ENCODE measurements at regions not wholly inside any gene's neighbourhood (a gene's known extent, or its start where the extent isn't known, plus 50 kb on each side); places are given as distances from the start of the nearest gene placed in this dataset.

GRCh38 chr12:91353266-91353665 is 170.6 kb upstream of the DCN start:
- no peak overlapping the region for H3K4me3 ChIP-seq (ENCODE audit: low read length)
- H3K36me3 ChIP-seq (ENCODE audit: control insufficient read depth, insufficient read depth, low read length, severe bottlenecking) = no peaks in the 10 kb centered on the region
- peaks cover 5% of the 10 kb centered on the region for H3K9me3 ChIP-seq (ENCODE audit: control insufficient read depth, low read length)
- DNase-seq (ENCODE audit: low read depth) = no peak
- H3K27me3 ChIP-seq (replicated peaks; ENCODE audit: control insufficient read depth, insufficient read depth, low read length) = no peaks in the 10 kb centered on the region
- no peak overlapping the region for H3K9ac ChIP-seq (ENCODE audit: low read length)
- peaks cover 13% of the 10 kb centered on the region for H3K4me1 ChIP-seq (ENCODE audit: control insufficient read depth, insufficient read depth, low read length)

DNA sequence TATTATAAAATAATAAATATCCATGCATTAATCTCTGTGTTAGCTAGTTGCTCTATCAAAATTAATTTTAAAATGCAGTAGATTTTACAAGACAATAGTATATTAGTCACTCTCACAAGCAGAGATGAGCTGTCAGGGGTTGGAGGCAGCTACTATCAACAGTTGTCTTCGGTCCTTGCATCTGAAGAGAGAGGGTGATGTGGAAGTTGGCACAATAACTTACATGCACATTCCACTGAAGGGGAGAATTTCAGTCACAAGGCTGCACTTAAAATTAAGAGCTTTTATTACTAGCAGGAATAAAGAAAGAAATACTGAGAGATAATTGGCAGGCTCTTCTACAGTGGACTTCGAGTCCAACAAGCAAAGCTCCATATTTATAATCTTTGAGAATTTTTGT is 166.9 kb upstream of the DCN start:
- DNase-seq (ENCODE audit: low read depth) = no peak

DNA sequence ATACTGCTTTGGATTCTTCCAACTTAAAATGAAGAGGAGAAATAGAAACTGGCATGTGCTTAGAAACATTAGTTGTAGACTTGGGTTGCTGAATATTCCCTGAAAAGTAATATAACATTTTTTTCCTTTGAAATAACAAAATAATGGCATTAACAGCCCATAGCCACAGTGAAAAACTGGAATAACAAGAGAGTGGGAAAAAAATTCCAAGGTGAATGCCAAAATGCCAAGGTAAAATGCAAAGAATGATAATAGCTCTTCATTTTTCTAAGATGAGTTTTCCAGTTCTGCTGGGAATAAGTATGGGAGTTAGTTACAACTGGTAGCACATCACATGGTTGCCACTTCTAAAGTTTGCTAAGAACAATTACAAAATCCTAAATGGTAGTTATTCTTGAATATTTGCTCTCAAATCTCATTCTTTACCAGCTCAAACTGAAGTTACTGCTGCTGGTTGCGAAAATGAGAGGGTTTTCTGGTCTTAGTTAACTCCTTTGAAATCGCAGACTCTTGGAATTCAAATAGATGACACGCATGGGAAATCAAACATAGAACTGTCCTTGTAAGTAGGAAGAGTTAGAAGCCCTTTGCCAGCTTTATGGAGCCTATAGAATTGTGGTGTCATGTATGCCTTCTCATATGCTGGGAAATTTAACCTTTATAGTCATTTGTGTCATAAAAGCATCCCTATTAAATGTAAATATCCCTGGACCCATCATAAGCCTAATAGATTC is 165.0 kb upstream of the DCN start:
- Histone ChIP-seq H3K9ac (ENCODE audit: low read length) (no peak overlapping the region), H3K9me3 (ENCODE audit: control insufficient read depth, low read length) (peaks cover 5% of the 10 kb centered on the region), H3K4me1 (ENCODE audit: control insufficient read depth, insufficient read depth, low read length) (peaks cover 17% of the 10 kb centered on the region), H3K4me3 (ENCODE audit: low read length) (no peak overlapping the region), H3K36me3 (ENCODE audit: control insufficient read depth, insufficient read depth, low read length, severe bottlenecking) (no peaks in the 10 kb centered on the region), H3K27me3 (replicated peaks; ENCODE audit: control insufficient read depth, insufficient read depth, low read length) (no peaks in the 10 kb centered on the region)
- peak; percentile 25 for DNase-seq (ENCODE audit: low read depth)

More for the DNA sequence above, 166.9 kb upstream of the DCN start:
- Histone ChIP-seq H3K27me3 (replicated peaks; ENCODE audit: control insufficient read depth, insufficient read depth, low read length) (no peaks in the 10 kb centered on the region), H3K36me3 (ENCODE audit: control insufficient read depth, insufficient read depth, low read length, severe bottlenecking) (no peaks in the 10 kb centered on the region), H3K4me1 (ENCODE audit: control insufficient read depth, insufficient read depth, low read length) (peaks cover 17% of the 10 kb centered on the region), H3K9me3 (ENCODE audit: control insufficient read depth, low read length) (peaks cover 5% of the 10 kb centered on the region), H3K9ac (ENCODE audit: low read length) (no peak overlapping the region), H3K4me3 (ENCODE audit: low read length) (no peak overlapping the region)

GRCh38 chr12:91346827-91347226 is 164.2 kb upstream of the DCN start:
- H3K4me1 ChIP-seq (ENCODE audit: control insufficient read depth, insufficient read depth, low read length) = peaks cover 17% of the 10 kb centered on the region
- H3K9me3 ChIP-seq (ENCODE audit: control insufficient read depth, low read length) = peaks cover 4% of the 10 kb centered on the region
- no peaks in the 10 kb centered on the region for H3K27me3 ChIP-seq (replicated peaks; ENCODE audit: control insufficient read depth, insufficient read depth, low read length)
- H3K4me3 ChIP-seq (ENCODE audit: low read length) = no peak overlapping the region
- no peak for DNase-seq (ENCODE audit: low read depth)
- no peak overlapping the region for H3K9ac ChIP-seq (ENCODE audit: low read length)
- no peaks in the 10 kb centered on the region for H3K36me3 ChIP-seq (ENCODE audit: control insufficient read depth, insufficient read depth, low read length, severe bottlenecking)

DNA sequence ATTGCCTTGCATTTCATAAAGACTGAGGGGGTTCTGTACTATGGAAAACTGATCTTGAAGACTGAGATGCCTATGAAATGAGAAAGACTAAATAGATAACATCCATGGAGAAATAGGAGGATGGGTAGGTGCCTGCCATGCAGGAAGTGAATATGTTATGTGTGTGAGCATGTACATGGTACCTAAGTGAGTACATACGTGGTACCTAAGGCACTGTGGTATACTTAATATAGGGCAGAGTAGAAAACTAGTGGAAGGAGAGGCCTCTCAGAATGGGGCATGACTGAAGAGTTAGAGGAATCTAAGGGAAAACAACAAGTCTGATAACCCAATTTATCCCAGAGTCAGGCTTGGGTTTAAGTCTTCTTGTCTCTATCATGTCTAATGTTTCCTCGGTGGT is 161.8 kb upstream of the DCN start:
- H3K27me3 ChIP-seq (replicated peaks; ENCODE audit: control insufficient read depth, insufficient read depth, low read length) = no peaks in the 10 kb centered on the region
- H3K9ac ChIP-seq (ENCODE audit: low read length) = no peak overlapping the region
- H3K9me3 ChIP-seq (ENCODE audit: control insufficient read depth, low read length) = no peaks in the 10 kb centered on the region
- no peak overlapping the region for H3K4me3 ChIP-seq (ENCODE audit: low read length)
- DNase-seq (ENCODE audit: low read depth) = no peak
- H3K4me1 ChIP-seq (ENCODE audit: control insufficient read depth, insufficient read depth, low read length) = peaks cover 12% of the 10 kb centered on the region
- H3K36me3 ChIP-seq (ENCODE audit: control insufficient read depth, insufficient read depth, low read length, severe bottlenecking) = no peaks in the 10 kb centered on the region

GRCh38 chr12:91343010-91343409 is 160.4 kb upstream of the DCN start:
- Histone ChIP-seq H3K4me3 (ENCODE audit: low read length) (no peak overlapping the region), H3K4me1 (ENCODE audit: control insufficient read depth, insufficient read depth, low read length) (peaks cover 7% of the 10 kb centered on the region), H3K9me3 (ENCODE audit: control insufficient read depth, low read length) (no peaks in the 10 kb centered on the region), H3K9ac (ENCODE audit: low read length) (no peak overlapping the region), H3K36me3 (ENCODE audit: control insufficient read depth, insufficient read depth, low read length, severe bottlenecking) (no peaks in the 10 kb centered on the region), H3K27me3 (replicated peaks; ENCODE audit: control insufficient read depth, insufficient read depth, low read length) (no peaks in the 10 kb centered on the region)
- DNase-seq (ENCODE audit: low read depth) = no peak

GRCh38 chr12:91339106-91339505 is 156.5 kb upstream of the DCN start:
- Histone ChIP-seq H3K36me3 (ENCODE audit: control insufficient read depth, insufficient read depth, low read length, severe bottlenecking) (no peaks in the 10 kb centered on the region), H3K4me3 (ENCODE audit: low read length) (no peak overlapping the region), H3K9ac (ENCODE audit: low read length) (no peak overlapping the region), H3K4me1 (ENCODE audit: control insufficient read depth, insufficient read depth, low read length) (peaks cover 10% of the 10 kb centered on the region), H3K27me3 (replicated peaks; ENCODE audit: control insufficient read depth, insufficient read depth, low read length) (no peaks in the 10 kb centered on the region), H3K9me3 (ENCODE audit: control insufficient read depth, low read length) (no peaks in the 10 kb centered on the region)
- no peak for DNase-seq (ENCODE audit: low read depth)

GRCh38 chr12:91335699-91336098 is 153.1 kb upstream of the DCN start:
- H3K4me1 ChIP-seq (ENCODE audit: control insufficient read depth, insufficient read depth, low read length) = peaks cover 10% of the 10 kb centered on the region

DNA sequence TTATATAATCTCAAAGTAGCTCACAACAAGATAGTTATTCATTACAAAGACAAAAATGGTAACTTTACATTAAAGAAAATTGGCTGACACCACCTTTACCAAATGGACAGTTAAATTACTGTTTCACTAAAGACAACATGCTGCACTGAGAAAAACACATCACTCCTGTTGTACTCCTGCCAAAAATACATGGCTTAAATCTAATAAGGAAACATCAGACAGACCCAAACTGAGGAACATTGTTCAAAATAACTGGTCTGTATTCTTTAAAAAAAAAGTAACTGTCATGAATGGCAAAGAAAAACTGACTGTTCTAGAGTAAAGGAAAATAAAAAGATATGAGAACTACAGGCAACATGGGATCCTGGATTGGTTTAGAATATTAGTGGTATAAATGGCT is 151.3 kb upstream of the DCN start:
- Histone ChIP-seq H3K9ac (ENCODE audit: low read length) (no peak overlapping the region), H3K9me3 (ENCODE audit: control insufficient read depth, low read length) (no peaks in the 10 kb centered on the region), H3K4me1 (ENCODE audit: control insufficient read depth, insufficient read depth, low read length) (peaks cover 10% of the 10 kb centered on the region), H3K4me3 (ENCODE audit: low read length) (no peak overlapping the region), H3K27me3 (replicated peaks; ENCODE audit: control insufficient read depth, insufficient read depth, low read length) (no peaks in the 10 kb centered on the region), H3K36me3 (ENCODE audit: control insufficient read depth, insufficient read depth, low read length, severe bottlenecking) (no peaks in the 10 kb centered on the region)
- no peak for DNase-seq (ENCODE audit: low read depth)

More at GRCh38 chr12:91335699-91336098, 153.1 kb upstream of the DCN start:
- Histone ChIP-seq H3K4me3 (ENCODE audit: low read length) (no peak overlapping the region), H3K27me3 (replicated peaks; ENCODE audit: control insufficient read depth, insufficient read depth, low read length) (no peaks in the 10 kb centered on the region), H3K9me3 (ENCODE audit: control insufficient read depth, low read length) (no peaks in the 10 kb centered on the region), H3K36me3 (ENCODE audit: control insufficient read depth, insufficient read depth, low read length, severe bottlenecking) (no peaks in the 10 kb centered on the region), H3K9ac (ENCODE audit: low read length) (no peak overlapping the region)
- peak; percentile 37 for DNase-seq (ENCODE audit: low read depth)

DNA sequence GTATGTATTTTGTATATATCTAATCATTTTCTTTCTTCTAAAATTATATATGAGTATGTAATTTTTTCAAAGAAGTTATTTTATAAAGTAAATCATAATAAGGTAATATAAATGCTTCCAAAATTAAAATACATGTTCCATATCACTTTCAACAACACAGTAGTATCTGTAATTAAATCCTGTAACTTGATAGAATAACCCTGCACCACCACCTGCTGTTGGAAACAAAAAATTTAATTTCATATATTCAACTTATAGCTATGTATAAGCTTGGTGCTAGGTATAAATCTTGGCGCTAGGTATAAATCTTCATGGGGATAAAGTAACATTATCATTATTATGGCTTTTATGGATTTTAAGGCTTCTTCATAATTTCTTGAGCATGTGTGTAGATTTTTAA is 149.7 kb upstream of the DCN start:
- Histone ChIP-seq H3K4me1 (ENCODE audit: control insufficient read depth, insufficient read depth, low read length) (peaks cover 22% of the 10 kb centered on the region), H3K9me3 (ENCODE audit: control insufficient read depth, low read length) (no peaks in the 10 kb centered on the region), H3K9ac (ENCODE audit: low read length) (no peak overlapping the region), H3K4me3 (ENCODE audit: low read length) (no peak overlapping the region), H3K36me3 (ENCODE audit: control insufficient read depth, insufficient read depth, low read length, severe bottlenecking) (no peaks in the 10 kb centered on the region), H3K27me3 (replicated peaks; ENCODE audit: control insufficient read depth, insufficient read depth, low read length) (no peaks in the 10 kb centered on the region)
- DNase-seq (ENCODE audit: low read depth) = peak; percentile 64

- Histone ChIP-seq H3K9ac (ENCODE audit: low read length) (no peak overlapping the region), H3K27me3 (replicated peaks; ENCODE audit: control insufficient read depth, insufficient read depth, low read length) (no peaks in the 10 kb centered on the region), H3K4me3 (ENCODE audit: low read length) (no peak overlapping the region), H3K4me1 (ENCODE audit: control insufficient read depth, insufficient read depth, low read length) (peaks cover 30% of the 10 kb centered on the region), H3K36me3 (ENCODE audit: control insufficient read depth, insufficient read depth, low read length, severe bottlenecking) (no peaks in the 10 kb centered on the region), H3K9me3 (ENCODE audit: control insufficient read depth, low read length) (no peaks in the 10 kb centered on the region)
- no peak for DNase-seq (ENCODE audit: low read depth)
Measured at GRCh38 chr12:91331371-91331770, 148.8 kb upstream of the DCN start.

DNA sequence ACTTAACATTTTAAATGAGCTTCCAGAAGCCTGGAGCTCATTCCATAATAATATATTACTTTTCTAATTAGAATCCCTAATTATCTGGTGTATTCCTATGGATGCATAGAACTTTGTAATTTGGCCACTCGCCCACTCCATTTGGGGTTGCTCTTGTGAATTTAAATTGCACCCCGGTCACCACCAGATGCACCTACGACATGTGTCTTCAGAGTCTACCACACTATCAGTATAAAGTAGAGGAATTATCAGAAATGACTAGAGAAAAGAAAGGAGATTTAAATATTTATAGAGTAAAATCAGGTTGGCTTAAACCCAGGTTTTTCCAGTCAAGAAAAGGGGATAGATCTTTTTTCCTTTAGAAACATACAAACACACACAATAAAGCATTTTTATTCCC is 145.8 kb upstream of the DCN start:
- Histone ChIP-seq H3K9ac (ENCODE audit: low read length) (peak overlapping the region; percentile 82), H3K4me3 (ENCODE audit: low read length) (peak overlapping the region; percentile 48), H3K4me1 (ENCODE audit: control insufficient read depth, insufficient read depth, low read length) (peaks cover 29% of the 10 kb centered on the region), H3K36me3 (ENCODE audit: control insufficient read depth, insufficient read depth, low read length, severe bottlenecking) (no peaks in the 10 kb centered on the region), H3K9me3 (ENCODE audit: control insufficient read depth, low read length) (no peaks in the 10 kb centered on the region), H3K27me3 (replicated peaks; ENCODE audit: control insufficient read depth, insufficient read depth, low read length) (no peaks in the 10 kb centered on the region)
- no peak for DNase-seq (ENCODE audit: low read depth)
